C4-2B (cell line): ENCODE measurements at regions not wholly inside any gene's neighbourhood (a gene's known extent, or its start where the extent isn't known, plus 50 kb on each side); places are given as distances from the start of the nearest gene placed in this dataset.

Experiments
- H3K27ac ChIP-seq: fragments of 450-650 bp; 2 replicates; pipeline ENCODE4 v1.5.1; 2017
- ZFX ChIP-seq: fragments of 450-650 bp; IDR thresholded peaks from 2 replicates; pipeline ENCODE4 v1.6.1; 2017
- TF ChIP-seq, protein P1 (sequence below): fragments of 450-650 bp; conservative IDR thresholded peaks from 2 replicates; pipeline ENCODE4 v1.5.1; 2017; ENCODE audit warnings: mild to moderate bottlenecking

DNA sequence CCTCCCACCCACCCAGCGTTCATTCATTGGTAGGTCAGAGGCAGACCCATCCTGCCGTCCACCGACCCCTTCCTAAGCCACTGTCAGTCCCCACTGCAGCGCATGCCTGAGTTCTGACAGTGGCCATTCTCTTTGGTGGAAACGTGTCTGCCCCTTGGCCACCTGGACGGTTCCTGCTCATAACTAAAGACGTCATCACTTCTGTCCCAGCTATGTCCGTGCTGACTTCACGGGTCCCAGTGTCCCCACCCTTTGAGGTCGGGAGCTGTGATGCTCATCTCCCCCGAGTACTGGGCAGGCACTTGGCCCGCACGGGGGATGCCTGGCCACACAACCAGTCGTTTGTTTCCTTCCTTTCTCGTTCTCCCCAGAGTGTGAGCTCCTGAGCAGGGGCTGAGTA lies 267.1 kb downstream of the C16orf95 start:
- TF ChIP-seq ZFX: no peak
- TF ChIP-seq, protein P1, sequence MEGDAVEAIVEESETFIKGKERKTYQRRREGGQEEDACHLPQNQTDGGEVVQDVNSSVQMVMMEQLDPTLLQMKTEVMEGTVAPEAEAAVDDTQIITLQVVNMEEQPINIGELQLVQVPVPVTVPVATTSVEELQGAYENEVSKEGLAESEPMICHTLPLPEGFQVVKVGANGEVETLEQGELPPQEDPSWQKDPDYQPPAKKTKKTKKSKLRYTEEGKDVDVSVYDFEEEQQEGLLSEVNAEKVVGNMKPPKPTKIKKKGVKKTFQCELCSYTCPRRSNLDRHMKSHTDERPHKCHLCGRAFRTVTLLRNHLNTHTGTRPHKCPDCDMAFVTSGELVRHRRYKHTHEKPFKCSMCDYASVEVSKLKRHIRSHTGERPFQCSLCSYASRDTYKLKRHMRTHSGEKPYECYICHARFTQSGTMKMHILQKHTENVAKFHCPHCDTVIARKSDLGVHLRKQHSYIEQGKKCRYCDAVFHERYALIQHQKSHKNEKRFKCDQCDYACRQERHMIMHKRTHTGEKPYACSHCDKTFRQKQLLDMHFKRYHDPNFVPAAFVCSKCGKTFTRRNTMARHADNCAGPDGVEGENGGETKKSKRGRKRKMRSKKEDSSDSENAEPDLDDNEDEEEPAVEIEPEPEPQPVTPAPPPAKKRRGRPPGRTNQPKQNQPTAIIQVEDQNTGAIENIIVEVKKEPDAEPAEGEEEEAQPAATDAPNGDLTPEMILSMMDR: no peak
- H3K27ac ChIP-seq: no peak overlapping the region

DNA sequence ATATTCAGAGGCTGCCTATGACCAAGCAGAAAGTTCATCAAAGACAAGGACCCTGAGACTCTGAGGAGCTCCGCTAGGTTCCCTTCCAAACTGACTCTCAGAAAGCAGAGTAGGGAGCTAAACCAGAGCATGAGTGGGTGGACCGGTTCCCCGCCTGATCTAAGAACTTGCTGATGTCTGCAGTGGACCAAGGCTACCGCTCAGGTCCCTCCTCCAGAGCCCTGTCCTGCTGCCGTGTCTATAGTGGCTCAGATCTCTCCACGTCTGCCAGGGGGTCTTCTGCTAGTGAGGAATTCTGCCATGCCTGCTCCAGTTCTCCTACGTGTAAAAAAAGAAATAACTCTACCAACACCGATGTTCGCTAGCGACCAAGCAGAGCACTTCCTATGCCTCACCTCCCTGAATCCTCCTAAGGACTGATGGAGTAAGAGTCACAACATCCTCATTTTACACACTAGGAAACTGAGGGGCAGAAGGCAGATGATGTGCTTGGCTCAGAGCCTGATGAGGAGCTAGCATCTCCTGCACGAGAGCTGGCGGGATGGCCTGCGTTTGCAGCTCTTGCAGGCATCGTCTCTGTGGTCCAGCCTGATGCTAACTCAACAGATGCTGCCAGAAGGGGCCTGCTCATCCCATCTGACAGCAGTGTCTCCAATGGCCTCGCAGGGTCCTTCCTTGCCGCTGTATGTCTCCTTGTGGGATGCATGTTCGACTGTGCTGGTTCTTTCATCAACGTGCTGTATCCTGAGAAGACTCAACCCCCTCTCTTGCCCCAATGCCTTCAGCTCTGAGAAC lies 265.5 kb downstream of the C16orf95 start:
- TF ChIP-seq ZFX: no peak
- TF ChIP-seq, protein P1: no peak
- no peak overlapping the region for H3K27ac ChIP-seq

DNA sequence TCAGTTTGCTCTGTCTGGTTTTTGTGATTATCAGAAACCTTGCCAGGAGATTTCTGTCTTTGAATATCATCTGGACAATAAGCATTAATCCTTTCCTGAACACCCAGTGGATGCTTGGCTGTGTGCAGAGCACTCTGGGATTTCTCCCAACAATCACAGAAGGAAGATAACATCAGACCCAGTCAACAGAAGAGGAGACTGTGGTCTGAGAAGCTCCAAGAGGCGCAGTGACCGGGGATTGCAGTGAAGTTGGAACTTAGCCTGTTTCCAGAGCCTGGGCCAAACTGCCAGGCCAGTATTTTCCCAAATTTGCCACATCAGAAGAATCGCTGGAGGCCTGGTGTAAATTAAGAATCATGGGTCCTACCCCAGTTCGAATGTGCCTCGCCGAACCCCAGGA lies 264.7 kb downstream of the C16orf95 start:
- TF ChIP-seq, protein P1: no peak
- no peak for TF ChIP-seq ZFX
- H3K27ac ChIP-seq: no peak overlapping the region

DNA sequence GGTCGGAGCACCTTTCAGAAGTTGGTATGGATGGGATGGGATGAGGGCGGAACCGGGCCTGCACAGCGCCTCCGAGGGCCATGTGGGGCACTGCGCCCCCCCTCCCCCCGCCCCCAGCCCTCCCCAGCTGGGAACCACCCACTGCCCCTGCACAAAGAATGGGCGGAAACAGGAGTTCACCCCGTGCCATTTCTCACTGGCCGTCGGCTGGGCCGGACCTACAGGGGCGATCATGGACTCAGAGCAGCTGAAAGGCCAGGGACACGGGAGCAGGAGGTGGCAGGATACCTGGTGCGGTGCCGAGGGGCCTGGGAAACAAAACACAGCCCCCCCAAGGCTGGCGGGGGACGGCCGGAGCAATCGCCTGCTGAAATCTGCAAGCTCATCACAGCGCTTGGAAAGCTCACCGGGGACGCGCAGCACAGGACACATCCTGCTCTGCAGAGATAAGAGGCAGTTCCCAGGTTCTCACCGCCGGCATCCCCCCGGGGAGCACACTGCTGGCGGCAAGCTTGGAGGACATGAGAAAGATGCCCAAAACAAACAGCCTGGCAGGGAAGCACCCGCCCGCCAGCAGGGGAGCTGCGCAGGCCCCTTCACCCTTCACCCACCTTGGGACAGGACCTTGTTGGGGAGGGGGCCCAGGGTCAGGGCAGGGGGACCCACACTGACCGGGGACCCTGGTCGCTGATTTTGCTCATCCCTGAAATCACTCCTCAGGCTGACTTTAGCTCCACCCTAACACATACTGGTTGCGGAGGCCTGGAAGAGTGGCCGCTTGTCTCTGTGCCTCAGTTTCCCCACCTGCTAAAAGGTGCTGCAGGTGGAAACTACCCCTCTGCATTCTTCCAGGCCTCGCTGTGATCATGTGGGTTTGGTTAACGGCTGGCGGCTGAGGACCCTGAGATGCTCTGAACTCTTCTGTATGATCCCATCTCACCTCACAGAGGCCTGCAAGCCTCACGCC lies 263.9 kb downstream of the C16orf95 start:
- H3K27ac ChIP-seq: no peak overlapping the region
- TF ChIP-seq ZFX: no peak
- TF ChIP-seq, protein P1: no peak; the same call in 1 of the 2 replicates

DNA sequence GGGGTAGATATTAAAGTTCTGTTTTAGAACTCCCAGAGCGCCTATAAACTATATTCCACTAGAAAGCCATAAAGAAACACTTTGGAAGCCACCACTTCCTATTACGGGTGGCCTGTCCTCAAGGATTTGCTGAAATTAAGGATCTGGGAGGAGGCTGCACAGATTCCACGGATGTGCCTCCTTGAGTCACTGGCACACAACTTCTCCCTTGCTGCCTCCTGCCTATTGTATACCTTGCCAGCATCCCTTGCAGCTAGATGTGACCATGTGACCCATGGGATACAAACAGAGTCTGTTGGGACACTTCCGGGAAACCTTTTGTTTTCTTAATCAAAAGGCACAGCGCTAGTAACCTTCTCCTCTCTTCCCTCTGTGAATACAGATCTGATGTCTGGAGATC lies 263.0 kb downstream of the C16orf95 start:
- H3K27ac ChIP-seq: no peak overlapping the region
- no peak for TF ChIP-seq ZFX
- TF ChIP-seq, protein P1: no peak

DNA sequence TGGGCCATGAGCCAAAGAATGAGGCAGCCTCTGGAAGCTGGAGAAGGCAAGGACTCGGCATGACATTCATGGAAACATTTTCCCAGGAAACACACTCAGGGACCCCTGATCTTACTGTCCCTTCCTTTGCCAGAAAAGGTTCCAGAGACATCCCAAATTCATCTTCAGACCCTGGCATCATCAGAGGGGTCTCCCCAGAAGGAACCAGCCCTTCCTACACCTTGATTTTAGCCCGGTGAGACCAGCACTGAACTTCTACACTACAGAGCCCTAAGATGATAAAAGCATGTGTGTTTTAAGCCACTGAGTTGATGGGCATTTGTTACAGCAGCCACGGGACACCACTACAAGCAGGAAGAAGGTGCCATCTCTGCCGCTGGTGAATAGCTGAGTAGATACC lies 262.3 kb downstream of the C16orf95 start:
- no peak overlapping the region for H3K27ac ChIP-seq
- TF ChIP-seq, protein P1: no peak
- no peak for TF ChIP-seq ZFX

DNA sequence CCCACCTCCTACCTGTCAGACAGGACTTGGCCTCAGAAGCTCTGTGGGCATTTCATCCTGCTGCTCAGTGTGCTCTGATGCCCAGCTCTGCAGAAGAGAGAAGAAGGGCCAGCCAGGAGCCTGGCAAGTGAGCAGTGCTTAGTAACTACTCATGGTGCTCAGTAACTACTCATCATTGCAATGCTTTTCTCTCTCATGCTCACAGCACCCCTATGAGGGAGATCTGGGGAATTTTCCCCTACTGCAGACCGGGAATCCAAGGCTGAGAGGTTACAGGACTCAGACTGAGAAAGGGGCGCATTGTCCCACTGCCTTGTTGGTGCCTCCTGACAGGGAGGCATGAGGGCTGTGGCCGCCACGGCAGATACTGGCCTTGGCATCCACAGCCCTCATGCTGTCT lies 261.1 kb downstream of the C16orf95 start:
- no peak overlapping the region for H3K27ac ChIP-seq
- TF ChIP-seq, protein P1: no peak
- TF ChIP-seq ZFX: no peak
